Thoracic aorta (tissue), 2 donors: ENCODE measurements at regions not wholly inside any gene's neighbourhood (a gene's known extent, or its start where the extent isn't known, plus 50 kb on each side); places are given as distances from the start of the nearest gene placed in this dataset.

Experiments
- ATAC-seq: fragments of 150-250 bp; one replicate; pipeline ENCODE4 v1.8.0; 2017; ENCODE audit warnings: low read depth; ENCODE audit not compliant: insufficient number of reproducible peaks, low FRiP score
- DNase-seq: peaks from one replicate; pipeline ENCODE4 v3.0.0-alpha.2; 2020; ENCODE audit warnings: low spot score
- H3K27ac ChIP-seq, 2 donors: fragments of 200-600 bp; sonication (generic); 1 replicate in 1 of 2; 2 replicates in 1 of 2; pipeline ENCODE4 v1.5.1; 2016; ENCODE audit warnings: mild to moderate bottlenecking in 2 of 2, moderate library complexity in 2 of 2
- H3K27me3 ChIP-seq: fragments of 200-600 bp; sonication (generic); replicated peaks from 2 replicates; pipeline ENCODE4 v1.6.0; 2016; ENCODE audit warnings: mild to moderate bottlenecking; ENCODE audit not compliant: insufficient read depth
- H3K36me3 ChIP-seq: fragments of 200-600 bp; sonication (generic); one replicate; pipeline ENCODE4 v1.5.1; 2016
- H3K4me1 ChIP-seq, 2 donors: fragments of 200-600 bp; sonication (generic); 1 replicate in 1 of 2; 2 replicates in 1 of 2; pipeline versions ENCODE4 v1.5.1 to v1.6.0; 2016; ENCODE audit warnings: low read depth in 2 of 2, mild to moderate bottlenecking in 1 of 2; ENCODE audit not compliant: control insufficient read depth in 1 of 2
- H3K4me3 ChIP-seq: fragments of 200-600 bp; sonication (generic); 2 replicates; pipeline ENCODE4 v1.5.1; 2016; ENCODE audit warnings: mild to moderate bottlenecking
- H3K9me3 ChIP-seq: fragments of 200-600 bp; sonication (generic); 2 replicates; pipeline ENCODE4 v1.5.1; 2016
- TF ChIP-seq, protein P1 (sequence below): fragments of 200-600 bp; sonication (generic); IDR thresholded peaks from one replicate; pipeline ENCODE4 v1.5.1; 2019; ENCODE audit warnings: antibody characterized with exemption

DNA sequence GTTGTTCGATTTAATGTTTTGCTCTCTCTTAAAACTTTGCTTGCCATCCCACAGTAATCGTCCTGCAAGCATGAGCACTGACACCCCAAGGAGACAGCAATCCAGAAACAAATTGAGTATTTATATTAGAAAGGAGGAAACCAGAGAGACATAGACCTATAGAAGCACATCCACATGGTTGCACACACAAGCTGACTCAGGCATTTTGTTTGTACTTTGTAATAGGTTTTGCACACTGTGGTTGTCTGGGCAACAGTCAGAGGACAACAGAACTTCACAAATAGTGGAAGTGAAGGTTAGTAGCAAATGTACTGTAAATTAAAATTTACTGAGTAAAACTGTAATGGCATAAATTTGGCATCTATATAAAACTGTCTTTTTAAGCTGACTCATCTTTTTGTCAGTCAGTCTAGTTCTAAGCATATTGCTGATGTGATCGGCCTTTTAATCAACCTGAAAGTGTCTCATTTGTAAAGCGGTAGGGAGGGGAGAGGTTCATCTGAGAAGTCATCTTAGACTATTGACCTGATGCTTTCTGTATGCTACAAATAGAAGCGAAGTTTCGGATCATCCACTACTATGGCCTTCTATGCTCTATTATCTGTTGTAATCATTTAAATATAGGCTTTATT, 1624.7 kb downstream of the ARAP2 start:
- Histone ChIP-seq H3K27me3 (no peaks in the 10 kb centered on the region), H3K4me3 (no peak overlapping the region), H3K36me3 (no peaks in the 10 kb centered on the region), H3K9me3 (no peaks in the 10 kb centered on the region), H3K4me1 (no peaks in the 10 kb centered on the region), H3K27ac (no peak overlapping the region)
- no peak for ATAC-seq
- TF ChIP-seq, protein P1, sequence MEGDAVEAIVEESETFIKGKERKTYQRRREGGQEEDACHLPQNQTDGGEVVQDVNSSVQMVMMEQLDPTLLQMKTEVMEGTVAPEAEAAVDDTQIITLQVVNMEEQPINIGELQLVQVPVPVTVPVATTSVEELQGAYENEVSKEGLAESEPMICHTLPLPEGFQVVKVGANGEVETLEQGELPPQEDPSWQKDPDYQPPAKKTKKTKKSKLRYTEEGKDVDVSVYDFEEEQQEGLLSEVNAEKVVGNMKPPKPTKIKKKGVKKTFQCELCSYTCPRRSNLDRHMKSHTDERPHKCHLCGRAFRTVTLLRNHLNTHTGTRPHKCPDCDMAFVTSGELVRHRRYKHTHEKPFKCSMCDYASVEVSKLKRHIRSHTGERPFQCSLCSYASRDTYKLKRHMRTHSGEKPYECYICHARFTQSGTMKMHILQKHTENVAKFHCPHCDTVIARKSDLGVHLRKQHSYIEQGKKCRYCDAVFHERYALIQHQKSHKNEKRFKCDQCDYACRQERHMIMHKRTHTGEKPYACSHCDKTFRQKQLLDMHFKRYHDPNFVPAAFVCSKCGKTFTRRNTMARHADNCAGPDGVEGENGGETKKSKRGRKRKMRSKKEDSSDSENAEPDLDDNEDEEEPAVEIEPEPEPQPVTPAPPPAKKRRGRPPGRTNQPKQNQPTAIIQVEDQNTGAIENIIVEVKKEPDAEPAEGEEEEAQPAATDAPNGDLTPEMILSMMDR, result no peak
- no peak for DNase-seq

DNA sequence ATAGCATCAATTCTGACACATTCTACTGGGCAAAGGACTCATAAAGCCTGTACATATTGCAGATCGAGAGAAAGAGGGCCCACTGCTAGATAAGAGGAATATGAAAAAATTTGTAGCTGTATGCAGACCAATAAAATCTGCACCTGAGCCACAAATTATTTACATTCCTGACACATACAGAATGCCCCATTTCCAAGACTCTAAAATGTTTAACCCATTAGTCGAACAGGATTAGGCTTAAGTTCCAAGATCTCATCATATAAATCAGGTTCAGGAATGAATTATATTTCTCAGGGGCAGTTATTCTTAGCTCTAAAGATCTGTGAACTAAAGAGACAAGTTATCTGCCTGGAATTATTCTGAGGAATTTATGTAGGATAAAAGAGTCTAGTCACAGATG, 1615.8 kb downstream of the ARAP2 start:
- Histone ChIP-seq H3K9me3 (no peaks in the 10 kb centered on the region), H3K36me3 (no peaks in the 10 kb centered on the region), H3K4me3 (no peak overlapping the region), H3K27ac (no peak overlapping the region), H3K27me3 (no peaks in the 10 kb centered on the region), H3K4me1 (no peaks in the 10 kb centered on the region)
- DNase-seq (no peak), ATAC-seq (no peak)
- TF ChIP-seq, protein P1, result no peak

DNA sequence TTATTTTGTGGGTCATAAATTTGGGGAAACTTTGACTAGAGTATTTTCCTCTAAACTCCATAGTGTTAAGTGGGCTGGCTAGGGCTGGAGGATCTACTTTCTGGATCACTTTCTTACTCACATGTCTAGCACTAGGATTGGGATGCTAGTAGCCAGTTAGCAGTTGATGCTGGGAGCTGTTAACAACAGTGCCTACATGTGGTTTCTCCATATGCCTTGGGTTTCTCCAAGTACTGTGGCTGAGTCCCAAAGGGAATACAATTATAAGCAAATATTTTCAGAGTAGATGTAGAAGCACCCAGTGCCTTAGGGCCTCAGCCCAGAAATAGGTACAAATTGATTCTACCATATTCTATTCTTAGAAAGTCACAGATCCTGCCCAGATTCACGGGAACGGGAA, 1614.9 kb downstream of the ARAP2 start:
- Histone ChIP-seq H3K4me3 (no peak overlapping the region), H3K4me1 (no peaks in the 10 kb centered on the region), H3K36me3 (no peaks in the 10 kb centered on the region), H3K27ac (no peak overlapping the region), H3K9me3 (no peaks in the 10 kb centered on the region), H3K27me3 (no peaks in the 10 kb centered on the region)
- TF ChIP-seq, protein P1, result no peak
- DNase-seq, result no peak
- no peak for ATAC-seq

DNA sequence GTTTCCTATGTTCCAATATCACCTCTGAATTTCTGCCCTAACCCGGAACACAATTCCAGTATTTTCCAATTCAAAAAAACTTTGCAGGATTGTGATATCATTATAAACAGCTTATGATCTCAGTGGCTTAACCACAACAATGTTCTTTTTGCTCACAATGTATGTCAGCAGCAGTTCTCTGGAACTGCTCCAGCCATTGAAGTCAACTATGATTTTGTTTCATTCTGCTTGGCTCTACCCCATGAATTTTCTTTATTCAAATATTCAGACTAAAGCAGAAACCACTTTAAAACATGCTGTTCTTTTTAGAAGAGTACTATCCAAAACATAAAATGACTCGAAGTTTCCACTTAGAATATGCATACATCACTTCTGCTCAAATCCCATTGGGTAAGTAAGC, 1611.1 kb downstream of the ARAP2 start:
- DNase-seq, result no peak
- Histone ChIP-seq H3K4me1 (no peaks in the 10 kb centered on the region), H3K27ac (no peak overlapping the region), H3K9me3 (no peaks in the 10 kb centered on the region), H3K27me3 (no peaks in the 10 kb centered on the region), H3K4me3 (no peak overlapping the region), H3K36me3 (no peaks in the 10 kb centered on the region)
- no peak for ATAC-seq
- TF ChIP-seq, protein P1, result no peak

DNA sequence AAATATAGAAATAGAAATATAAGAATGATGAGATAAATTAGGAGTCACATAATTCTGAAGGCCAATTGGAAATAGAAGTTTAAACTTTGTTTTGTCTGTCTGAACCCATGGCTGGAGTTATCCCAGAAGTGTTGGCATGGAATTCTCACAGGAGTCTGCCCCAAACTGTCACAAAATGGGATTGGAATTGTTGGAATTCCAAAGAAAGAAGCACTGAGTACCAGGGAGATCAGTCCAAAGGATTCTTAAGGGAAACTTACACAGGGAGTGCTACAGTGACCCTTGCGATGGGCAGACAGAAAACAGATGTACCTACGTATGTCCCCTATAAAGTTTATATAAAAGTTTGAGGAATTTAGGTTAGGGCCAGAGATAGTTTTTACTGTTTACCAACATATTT, 1607.7 kb downstream of the ARAP2 start:
- DNase-seq, result no peak

More for the DNA sequence above, 1607.7 kb downstream of the ARAP2 start:
- no peak for ATAC-seq
- H3K36me3 ChIP-seq, result no peaks in the 10 kb centered on the region
- no peak overlapping the region for H3K4me3 ChIP-seq
- H3K27me3 ChIP-seq, result no peaks in the 10 kb centered on the region
- no peak overlapping the region for H3K27ac ChIP-seq
- H3K9me3 ChIP-seq, result peaks cover 4% of the 10 kb centered on the region
- no peaks in the 10 kb centered on the region for H3K4me1 ChIP-seq
- TF ChIP-seq, protein P1, result no peak
